HG03280 (cell line): ENCODE measurements at regions not wholly inside any gene's neighbourhood (a gene's known extent, or its start where the extent isn't known, plus 50 kb on each side); places are given as distances from the start of the nearest gene placed in this dataset.

Experiments
- ATAC-seq: cut with Tn5 transposase; IDR thresholded peaks from one replicate; pipeline ENCODE4 v1.9.1; 2021; ENCODE audit warnings: mild to moderate bottlenecking, moderate library complexity; ENCODE audit not compliant: unreplicated experiment

DNA sequence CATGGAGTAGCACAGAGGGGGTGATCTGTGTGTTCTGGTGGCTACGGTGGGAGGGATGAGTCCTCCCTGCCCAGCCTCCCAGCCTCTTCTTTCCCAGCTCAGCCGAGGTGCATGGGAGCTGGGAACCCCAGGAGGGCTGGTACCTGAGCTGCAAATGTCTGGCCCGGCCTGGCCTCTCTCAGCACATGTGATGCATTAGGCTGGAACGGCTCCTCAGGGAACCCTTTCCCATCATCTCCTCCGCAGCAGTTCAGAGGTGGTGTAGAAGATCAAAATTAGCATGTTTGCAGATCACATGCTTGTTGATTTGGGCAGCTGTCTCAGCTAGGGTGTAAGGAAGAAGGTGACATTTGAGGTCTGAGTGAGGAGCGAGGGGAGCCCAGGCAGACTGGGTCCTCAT is 126.6 kb downstream of the EMX2 start:
- ATAC-seq: no peak

DNA sequence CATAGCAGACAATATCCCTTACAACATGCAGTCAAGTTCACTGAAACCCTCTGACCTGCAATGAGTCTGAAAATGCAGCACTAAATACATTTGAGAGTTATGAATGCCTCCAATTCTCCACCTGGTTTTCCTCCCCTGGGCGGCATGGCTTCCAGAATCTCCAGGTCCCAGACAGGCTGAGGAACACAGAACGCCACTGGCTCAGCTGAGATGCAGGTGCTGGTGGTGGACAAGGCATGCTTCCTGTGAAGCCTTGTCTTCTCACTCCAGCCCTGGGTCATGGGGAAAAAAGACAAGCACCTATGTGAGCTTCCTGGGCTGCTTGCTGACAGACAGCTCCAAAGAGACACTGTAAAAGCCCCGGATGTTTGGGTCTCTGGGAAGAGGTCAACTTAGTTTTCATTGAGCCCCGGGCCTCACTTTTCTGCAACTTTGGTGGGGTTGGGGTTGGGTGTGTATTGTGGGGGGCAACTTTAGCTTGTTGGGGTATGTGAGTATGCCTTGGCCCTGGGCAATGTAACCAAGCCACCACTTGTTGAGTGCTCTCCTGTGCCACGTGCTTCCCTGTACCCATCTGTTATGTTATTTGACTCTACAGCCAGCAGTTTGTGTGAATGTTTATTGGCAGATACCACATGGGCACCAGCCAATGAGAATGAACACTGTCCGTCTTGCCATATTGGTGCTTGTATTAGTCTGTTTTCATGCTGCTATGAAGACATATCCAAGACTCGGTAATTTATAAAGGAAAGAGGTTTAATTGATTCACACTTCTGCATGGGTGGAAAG is 127.8 kb downstream of the EMX2 start:
- no peak for ATAC-seq

DNA sequence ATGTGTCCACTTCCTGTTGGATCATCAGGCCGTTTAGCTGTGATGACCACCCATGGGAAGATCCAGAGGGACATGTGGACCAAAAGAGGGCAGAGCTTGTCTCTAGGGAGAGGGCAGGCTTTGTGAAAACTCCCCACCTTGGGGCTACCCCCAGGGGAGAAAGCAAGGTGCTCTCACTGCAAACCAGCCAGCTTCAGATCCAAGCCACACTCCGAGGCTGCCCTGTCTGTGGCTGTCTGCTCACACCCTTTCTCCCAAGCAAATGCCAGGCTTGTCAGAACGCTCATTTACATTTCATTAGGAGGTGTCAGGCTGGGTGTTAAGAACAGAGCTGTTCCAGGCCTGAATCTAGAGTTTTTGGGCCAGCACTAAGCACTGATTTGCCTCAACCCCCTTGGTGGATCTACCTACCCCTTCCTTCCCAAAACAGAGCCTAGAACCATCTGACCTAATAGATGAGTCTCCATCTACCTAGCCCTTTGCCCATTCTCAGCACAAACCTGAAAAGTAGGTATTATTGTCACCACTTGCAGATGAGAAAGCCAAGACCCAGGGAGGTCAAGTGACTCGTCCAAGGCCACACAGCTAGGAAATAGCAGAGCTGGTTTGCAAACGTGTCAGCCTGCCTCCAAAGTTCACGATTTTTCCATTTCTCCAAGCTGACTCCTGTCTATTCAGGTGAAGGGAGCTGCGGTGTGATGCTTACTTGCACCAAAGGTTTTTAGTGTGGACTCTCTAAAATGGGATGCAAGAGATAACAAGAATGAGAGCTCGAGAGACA is 130.9 kb downstream of the EMX2 start:
- ATAC-seq: no peak

DNA sequence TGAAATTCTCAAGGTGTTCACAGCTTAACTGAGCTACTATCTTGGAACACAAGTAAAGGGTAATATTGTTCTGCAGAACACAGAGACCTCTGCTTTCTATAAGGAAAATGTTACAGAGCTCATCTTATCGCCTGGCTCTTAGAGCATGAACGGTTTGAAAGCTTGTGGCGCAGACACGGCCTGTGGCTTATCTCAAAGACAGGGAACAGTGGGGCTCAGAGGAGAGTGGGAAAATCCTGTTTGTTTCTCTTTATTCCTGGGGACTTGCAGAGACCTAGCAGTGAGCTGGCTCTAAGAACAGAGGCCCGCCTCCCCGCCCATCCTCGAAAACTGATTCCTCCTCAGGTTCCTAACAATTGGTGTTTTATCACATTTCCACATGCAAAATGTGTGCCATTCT is 131.7 kb downstream of the EMX2 start:
- ATAC-seq: no peak

DNA sequence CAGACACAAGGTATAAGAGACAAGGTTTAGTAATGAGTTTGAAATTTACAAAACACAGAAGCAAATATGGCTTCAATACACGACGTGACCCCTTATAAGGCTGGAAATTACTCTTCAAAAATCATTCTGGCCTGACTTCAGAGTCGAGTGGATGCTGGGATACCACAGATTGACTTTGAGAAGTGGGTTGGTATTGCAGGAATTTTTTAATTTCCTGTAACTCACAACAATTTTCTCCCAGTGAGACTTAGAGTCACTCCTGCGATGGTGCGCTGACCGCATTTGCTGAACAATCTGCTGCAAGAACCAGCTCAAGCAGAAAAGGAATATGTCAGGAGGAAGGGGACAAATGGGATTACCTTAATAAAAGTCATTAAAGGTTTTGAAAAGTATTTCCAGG is 132.1 kb downstream of the EMX2 start:
- no peak for ATAC-seq

DNA sequence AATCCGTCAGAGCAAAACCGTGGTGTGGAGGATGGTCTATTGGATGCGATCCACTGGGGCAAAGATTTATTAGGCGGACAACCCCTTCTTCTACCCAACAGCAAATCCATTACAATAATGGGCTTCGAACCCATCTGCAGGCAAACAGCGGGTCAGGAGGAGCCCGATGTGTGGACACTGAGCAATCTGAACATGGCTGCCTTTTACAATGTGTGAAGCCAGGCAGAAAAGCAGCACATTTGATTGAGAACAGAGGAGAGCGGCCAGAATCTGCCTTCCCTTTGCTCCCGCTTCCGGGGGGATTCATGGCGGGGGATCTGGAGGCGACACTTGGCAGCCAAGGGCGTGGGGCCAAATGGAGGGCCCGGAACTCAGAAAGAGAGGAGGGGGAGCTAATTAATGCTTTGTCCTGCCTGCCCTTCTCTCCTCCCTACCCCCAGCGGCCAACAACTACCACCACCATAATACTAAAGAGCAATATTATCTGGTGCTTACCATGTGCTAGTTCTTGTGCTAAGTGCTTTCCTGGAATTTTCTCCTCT is 133.0 kb downstream of the EMX2 start:
- no peak for ATAC-seq

DNA sequence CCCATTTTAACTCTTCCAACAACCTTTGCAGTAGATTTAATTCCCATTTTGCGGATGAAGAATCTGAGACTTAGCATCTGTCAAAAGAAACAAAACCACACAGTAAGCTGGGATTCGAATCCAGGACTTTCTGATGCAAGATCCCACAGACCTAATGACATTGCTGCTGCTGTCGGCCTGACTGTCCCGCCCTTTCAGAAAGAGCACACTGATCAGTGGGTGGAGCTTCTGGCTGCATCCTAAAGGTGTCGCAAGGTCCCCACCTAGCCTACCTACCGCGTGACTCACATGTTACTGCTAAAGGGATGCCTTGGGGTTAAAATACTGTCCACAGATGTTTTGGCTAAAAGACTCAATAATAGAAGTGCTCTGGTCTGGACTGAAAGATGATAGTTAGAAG is 134.7 kb downstream of the EMX2 start:
- no peak for ATAC-seq

DNA sequence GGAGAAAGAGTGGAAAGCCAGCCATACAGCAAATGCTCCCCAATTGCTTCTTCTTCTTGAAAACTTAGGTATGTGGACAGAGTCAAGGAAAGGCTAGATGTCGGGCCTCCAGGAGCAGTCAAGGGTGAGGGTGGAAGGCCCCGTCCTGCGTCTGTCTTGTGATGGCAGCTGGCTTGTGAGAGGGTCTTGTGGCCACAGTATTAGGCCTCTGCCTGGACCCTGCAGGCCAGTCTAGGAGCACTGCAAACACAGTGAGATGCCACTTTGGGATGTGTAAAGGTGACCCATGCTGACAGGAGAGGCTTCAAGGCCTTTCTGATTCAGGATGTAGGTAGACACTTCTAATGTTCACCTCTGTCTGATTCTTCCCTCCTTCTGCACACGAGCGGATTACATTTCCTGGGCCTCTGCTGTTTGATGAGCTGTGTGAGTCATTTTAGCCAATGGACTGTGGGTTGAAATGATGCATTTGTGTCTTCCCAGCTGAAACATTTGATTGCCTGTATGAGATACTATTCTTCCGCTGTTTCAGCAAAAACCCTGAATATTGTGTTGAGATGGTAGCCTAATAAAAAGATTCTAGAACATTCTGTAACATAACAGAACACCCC is 135.4 kb downstream of the EMX2 start:
- no peak for ATAC-seq

DNA sequence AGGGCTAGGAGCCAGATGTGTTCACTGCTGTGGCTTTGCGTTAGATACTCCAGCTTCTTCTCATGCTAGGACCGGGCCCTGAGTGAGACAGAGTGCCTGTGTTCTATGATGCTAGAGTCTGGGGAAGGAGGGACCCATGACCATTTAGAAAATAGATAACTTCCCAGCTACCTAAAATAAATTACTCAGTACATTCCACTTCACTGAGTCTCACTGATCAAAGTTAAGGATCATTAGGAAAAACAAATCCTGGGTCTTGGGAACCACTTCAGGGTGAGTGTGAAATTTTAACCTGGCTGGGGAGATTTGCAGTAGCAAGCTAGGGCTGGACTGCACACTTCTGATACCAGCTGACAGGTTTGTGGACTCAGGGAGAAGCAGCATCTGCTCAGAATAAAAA is 138.1 kb downstream of the EMX2 start:
- no peak for ATAC-seq

DNA sequence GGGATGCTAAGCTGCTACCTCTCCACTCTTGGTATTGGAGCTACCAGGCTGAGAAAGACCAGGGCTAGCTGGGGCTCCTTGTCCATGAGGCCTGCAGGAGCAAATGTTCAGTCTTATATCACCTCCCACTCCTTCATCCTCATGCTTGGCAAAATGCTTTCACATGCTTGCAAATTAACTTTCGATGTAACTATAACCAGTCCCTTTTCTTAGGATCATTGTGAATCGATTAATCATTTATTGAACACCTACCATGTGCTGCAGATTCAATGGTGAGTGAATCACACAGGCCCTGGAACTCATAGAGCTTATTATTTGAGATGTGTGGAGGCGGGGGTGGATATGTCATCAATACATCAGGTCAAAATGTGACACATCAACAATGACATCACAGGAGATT is 138.6 kb downstream of the EMX2 start:
- no peak for ATAC-seq

DNA sequence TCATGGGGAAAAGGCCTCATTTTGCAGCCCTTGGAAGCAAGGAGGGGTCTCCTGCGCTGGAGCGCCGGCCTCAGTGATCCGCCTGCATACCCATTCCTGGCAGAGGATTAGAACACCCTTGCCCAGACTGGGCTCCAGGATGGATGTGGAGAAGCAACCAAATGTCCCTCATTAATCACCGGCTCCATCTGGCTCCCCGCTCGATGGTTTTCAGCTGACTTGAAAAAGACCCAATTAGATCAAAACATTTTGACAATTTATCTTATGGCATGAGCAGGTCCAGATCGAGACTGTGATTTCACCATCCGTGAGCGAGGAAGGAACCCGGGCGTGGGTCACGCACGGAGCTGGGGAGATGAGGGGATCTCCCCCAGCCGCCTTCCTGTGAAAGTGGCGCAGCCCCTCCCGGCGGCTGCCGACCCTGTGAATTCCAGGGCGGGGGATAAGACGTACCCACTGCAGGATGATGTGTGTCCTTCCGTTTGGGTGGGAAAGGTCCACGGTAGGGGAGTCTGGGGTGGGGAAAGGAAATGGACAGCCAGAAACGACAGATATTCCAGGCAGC is 141.6 kb downstream of the EMX2 start:
- ATAC-seq: no peak

DNA sequence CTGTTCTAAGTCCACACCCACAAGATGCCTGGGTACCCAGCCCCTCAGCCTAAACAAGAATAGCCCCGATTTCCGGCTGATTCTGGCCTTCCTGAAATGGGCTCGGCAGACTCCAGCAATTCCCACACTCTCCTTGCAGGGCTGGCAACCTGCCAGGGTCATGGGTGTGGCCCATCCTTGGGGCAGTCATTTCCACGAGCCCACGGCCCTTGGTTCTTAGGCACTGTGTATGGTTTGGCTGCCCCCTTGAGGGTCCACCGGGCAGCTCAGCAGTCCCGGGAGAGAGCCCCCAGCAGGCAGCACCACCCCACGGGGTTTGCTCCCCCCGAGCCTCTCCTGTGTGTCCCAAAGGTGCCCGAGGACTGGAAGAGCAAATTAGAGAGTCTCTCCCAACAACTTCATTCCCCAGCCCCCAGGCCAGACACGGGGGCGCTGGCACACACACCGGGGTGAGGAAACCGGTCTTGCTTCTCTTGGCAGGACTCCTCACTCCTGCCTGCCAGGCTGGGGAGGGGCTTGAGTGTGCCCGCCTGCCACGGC is 142.2 kb downstream of the EMX2 start:
- no peak for ATAC-seq

DNA sequence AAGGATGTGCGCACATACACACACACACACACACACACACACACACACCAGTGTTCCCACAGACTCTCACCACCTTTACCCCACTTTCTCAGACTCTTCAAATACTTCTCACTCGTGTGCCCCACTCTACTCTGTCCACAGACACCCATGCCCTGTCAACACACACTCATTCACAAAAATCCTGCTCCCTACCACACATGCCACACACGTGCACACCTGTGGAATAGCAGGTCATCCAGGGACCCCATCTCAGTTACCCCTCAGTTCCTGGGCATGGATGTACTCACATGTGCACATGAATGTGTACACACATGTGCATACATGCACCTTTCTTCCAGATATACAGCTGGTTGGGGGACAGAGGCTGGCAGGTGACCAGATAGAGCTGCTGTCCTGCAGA is 142.9 kb downstream of the EMX2 start:
- ATAC-seq: no peak

DNA sequence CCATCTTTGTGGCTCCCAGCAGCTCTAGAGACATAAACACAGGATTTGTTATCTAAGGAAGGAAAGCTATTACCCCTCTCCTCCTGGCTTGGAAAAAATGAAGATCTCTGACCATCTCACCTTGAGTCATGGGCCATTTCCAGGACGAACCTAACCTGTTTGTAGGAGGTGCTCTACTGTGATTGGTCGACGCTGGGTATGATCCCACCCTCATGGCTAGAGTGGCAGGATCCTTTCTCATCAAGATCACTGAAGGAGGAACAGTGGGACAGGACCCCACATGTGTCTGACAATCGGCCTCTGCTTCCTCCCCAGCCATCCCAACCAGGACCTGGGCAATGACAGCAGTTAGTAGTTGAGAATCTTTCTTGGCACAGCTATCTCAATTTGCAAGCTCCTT is 144.1 kb downstream of the EMX2 start:
- ATAC-seq: no peak

DNA sequence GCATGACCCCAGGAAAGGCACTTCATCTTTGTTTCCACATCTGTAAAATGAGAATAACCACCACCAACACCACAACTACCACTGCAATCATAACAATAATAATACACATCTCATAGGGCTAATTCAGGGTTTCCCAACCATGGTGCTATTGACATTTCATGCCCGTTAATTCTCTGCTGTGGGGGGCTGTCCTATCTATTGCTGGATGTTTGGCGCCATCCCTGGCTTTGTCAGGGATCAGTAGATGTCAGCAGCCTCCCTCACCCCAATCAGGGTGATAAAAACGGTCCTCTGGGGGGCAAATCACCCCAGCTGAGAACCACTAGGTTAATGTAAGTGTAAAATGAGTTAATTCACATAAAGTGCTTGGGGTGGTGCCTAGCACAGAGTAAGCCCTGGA is 145.8 kb downstream of the EMX2 start:
- ATAC-seq: no peak

DNA sequence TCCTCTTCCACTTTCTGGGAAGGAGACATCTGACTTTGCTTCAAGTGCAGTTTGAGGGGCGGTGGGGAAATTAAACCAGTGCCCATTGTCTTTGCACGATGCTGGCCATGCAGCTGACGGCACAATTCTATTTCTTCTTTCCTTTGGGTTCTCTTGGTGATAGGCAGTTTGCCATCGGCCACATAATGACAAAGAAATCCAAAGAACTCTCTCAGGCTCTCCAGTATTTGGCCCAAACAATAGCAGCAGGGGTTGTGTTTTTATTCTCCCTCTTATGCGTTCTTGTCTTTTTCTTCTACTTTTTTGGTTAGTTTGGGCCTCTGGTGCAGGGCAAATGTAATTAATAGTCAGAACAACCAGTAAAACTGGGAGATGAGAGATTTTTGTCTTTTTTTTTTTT is 147.0 kb downstream of the EMX2 start:
- no peak for ATAC-seq

DNA sequence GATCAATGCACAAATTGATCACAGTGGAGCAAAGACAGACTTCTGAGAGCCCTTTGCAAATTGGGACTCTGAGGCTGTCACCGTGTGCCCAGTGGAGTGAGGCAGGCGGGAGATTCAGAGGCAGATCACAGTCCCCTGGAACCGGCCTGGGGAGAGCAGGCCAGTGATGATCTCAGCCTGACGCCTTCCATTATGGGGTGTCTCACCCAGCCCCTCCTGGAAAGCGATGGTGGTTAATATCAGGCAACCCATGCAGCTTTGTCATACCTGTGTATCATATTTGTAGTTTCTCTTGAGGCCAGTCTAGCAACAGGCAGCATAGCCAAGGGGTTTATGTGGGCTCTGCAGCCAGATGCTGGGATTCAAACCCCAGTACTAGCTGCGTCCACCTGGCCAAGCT is 147.8 kb downstream of the EMX2 start:
- ATAC-seq: no peak

DNA sequence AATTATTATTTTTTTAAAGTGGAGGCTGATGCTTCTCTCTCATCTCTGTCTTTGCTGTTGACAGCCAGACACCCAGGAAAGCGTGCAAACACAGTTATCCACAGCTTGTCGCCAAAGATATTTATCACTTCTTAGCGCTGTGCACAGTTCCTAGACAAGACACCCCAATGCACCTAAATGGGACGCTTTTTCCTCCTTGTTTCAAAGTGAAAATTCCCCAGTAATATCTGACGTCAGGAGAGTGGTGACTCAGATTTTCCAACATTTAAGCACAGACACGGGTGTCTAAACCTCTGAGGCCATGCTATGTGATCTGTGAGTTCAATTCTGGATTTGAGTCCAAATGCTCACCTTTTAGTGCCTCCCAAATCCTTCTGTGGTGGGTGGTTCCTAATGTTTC is 151.6 kb downstream of the EMX2 start:
- no peak for ATAC-seq

DNA sequence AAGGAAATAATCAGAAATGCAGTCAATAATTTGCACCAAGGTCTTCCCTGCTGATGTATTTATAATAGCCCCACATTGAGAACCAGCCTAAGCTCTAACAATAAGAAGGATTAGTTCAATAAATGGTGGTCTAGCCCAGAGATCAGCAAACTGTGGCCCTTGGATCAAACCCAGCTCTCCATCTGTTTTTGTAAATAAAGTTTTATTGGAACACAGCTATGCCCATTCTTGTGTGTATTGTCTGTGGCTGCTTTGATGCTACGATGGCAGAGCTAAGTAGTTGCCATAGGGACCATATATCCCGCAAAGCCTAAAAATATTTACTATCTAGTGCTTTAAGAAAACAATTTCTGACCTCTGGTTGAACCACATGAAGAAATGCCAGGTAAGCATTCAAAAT is 154.9 kb downstream of the EMX2 start:
- ATAC-seq: no peak

DNA sequence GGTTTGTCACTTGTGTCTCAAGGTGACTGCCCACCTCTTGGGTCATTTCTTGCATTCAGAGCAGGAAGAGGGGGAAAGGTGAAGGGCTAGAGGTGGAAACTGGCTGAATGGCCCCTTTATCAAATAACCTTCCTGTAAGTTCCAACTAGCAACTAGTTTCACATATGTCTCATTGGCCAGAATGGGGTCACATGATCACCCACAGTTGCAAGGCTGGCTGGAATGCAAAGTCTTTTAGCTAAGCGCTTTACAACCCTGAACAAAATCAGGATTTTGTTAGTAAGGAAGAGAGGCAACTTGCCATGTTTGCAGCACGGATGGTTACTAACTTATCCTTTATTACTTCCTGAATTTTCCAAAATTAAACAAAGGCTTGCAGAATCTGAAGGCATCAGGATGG is 156.3 kb downstream of the EMX2 start:
- ATAC-seq: no peak

DNA sequence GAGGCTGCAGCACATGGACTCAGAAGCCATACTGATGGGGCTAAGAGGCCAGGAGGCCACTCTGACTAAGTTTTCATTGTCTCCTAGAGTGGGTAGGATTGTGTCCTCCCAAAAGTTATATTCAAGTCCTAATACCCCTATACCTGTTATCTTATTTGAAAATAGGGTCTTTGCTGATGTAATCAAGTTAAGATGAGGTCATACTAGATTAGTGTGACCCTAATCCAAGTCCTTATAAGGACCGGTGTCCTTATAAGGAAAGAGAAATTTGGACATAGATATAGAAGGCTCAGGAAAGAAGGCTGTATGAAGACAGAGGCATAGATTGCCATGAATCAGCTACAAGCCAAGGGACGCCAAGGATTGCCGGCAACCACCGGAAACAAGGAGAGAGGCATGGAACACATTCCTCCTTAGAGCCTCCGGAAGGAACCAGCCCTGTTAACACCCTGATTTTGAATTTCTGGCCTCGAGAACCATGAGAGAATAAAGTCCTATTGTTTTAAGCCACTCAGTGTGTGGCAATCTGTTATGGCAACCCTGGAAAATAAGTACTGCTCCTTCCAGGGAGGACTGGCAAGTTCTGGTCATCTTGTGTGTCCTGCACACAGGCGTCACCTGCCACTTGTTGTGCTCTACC is 157.0 kb downstream of the EMX2 start:
- ATAC-seq: no peak
